Lower lobe of right lung (tissue), 2 donors: ENCODE measurements at regions not wholly inside any gene's neighbourhood (a gene's known extent, or its start where the extent isn't known, plus 50 kb on each side); places are given as distances from the start of the nearest gene placed in this dataset.

Source experiments
- ATAC-seq, 2 donors: fragments of 200-7000 bp; cut with Tn5 transposase; one replicate each; pipeline ENCODE4 v1.9.1; 2020 to 2022; ENCODE audit warnings: mild to moderate bottlenecking in 2 of 2, moderate library complexity in 2 of 2
- DNase-seq: peaks from one replicate; pipeline ENCODE4 v3.0.0-alpha.2; 2020
- H3K27ac ChIP-seq: fragments of 200-600 bp; one replicate; pipeline ENCODE4 v1.8.0; 2022
- H3K27me3 ChIP-seq: fragments of 200-600 bp; one replicate; pipeline ENCODE4 v1.8.0; 2022; ENCODE audit warnings: low read depth
- H3K36me3 ChIP-seq: fragments of 200-600 bp; one replicate; pipeline ENCODE4 v1.8.0; 2022; ENCODE audit warnings: mild to moderate bottlenecking
- H3K4me1 ChIP-seq: fragments of 200-600 bp; one replicate; pipeline ENCODE4 v1.8.0; 2022
- H3K4me3 ChIP-seq: fragments of 200-600 bp; one replicate; pipeline ENCODE4 v1.8.0; 2022; ENCODE audit warnings: mild to moderate bottlenecking
- H3K9me3 ChIP-seq: fragments of 200-600 bp; one replicate; pipeline ENCODE4 v1.8.0; 2022
- CTCF ChIP-seq: fragments of 200-600 bp; IDR thresholded peaks from one replicate; pipeline ENCODE4 v1.8.0; 2022; ENCODE audit warnings: antibody characterized with exemption, mild to moderate bottlenecking
- intact Hi-C: fragments of 100-400 bp; cut with DNase I; formaldehyde crosslinking; loops from one replicate; pipeline ENCODE4 v1.11.0; 2022
- donor health status: DM: no; HTN: yes; CAD: no; lungs with severe emphysema.

GRCh38 chr9:99638971-99639370 is 182.7 kb upstream of the NR4A3 start:
- intact Hi-C loops, result no loop called here
- Histone ChIP-seq H3K27me3 (no peaks in the 10 kb centered on the region), H3K4me3 (no peak overlapping the region), H3K9me3 (no peaks in the 10 kb centered on the region), H3K36me3 (no peaks in the 10 kb centered on the region), H3K4me1 (no peaks in the 10 kb centered on the region), H3K27ac (no peak overlapping the region)
- ATAC-seq, result no peak
- TF ChIP-seq CTCF, result no peak
- DNase-seq, result no peak

GRCh38 chr9:99647604-99648003 is 174.1 kb upstream of the NR4A3 start:
- TF ChIP-seq CTCF, result no peak
- H3K27me3 ChIP-seq, result no peaks in the 10 kb centered on the region
- ATAC-seq, result no peak
- H3K27ac ChIP-seq, result no peak overlapping the region
- H3K9me3 ChIP-seq, result no peaks in the 10 kb centered on the region
- H3K4me1 ChIP-seq, result no peaks in the 10 kb centered on the region
- H3K4me3 ChIP-seq, result no peak overlapping the region
- intact Hi-C loops, result no loop called here
- H3K36me3 ChIP-seq, result no peaks in the 10 kb centered on the region
- no peak for DNase-seq

GRCh38 chr9:99650187-99650874 is 171.4 kb upstream of the NR4A3 start:
- no peaks in the 10 kb centered on the region for H3K9me3 ChIP-seq
- H3K4me1 ChIP-seq, result no peaks in the 10 kb centered on the region
- no peak overlapping the region for H3K4me3 ChIP-seq
- no peak overlapping the region for H3K27ac ChIP-seq
- TF ChIP-seq CTCF, result no peak
- no peak for DNase-seq
- intact Hi-C loops, result no loop called here
- no peaks in the 10 kb centered on the region for H3K36me3 ChIP-seq
- no peak for ATAC-seq
- H3K27me3 ChIP-seq, result no peaks in the 10 kb centered on the region

- no peak overlapping the region for H3K4me3 ChIP-seq
- no peaks in the 10 kb centered on the region for H3K4me1 ChIP-seq
- H3K9me3 ChIP-seq, result no peaks in the 10 kb centered on the region
- H3K36me3 ChIP-seq, result no peaks in the 10 kb centered on the region
- H3K27me3 ChIP-seq, result no peaks in the 10 kb centered on the region
- DNase-seq (peak; percentile 42), ATAC-seq (peak; percentile 71 to 72)
- H3K27ac ChIP-seq, result no peak overlapping the region
- intact Hi-C loops, result no loop called here
- no peak for TF ChIP-seq CTCF
Measured at GRCh38 chr9:99660191-99660636, 161.5 kb upstream of the NR4A3 start.

- Histone ChIP-seq H3K36me3 (no peaks in the 10 kb centered on the region), H3K27me3 (no peaks in the 10 kb centered on the region), H3K27ac (no peak overlapping the region), H3K4me3 (no peak overlapping the region), H3K4me1 (no peaks in the 10 kb centered on the region), H3K9me3 (no peaks in the 10 kb centered on the region)
- no peak for DNase-seq
- TF ChIP-seq CTCF, result no peak
- ATAC-seq, result no peak
- intact Hi-C loops, result no loop called here
Measured at GRCh38 chr9:99663297-99663696, 158.4 kb upstream of the NR4A3 start.
